Left lobe of liver (tissue), 2 donors: ENCODE measurements at regions not wholly inside any gene's neighbourhood (a gene's known extent, or its start where the extent isn't known, plus 50 kb on each side); places are given as distances from the start of the nearest gene placed in this dataset.
A peak's percentile ranks its signal among the peaks of the same experiment; 100 is the strongest.
"Not testable (repeated sequence)": the region's sequence is repeated elsewhere in the genome, so short reads cannot be mapped to it uniquely, and the experiment has no call there.

Experiments
- ATAC-seq: fragments of 200-7000 bp; cut with Tn5 transposase; one replicate; pipeline ENCODE4 v1.9.1; 2020; ENCODE audit warnings: mild to moderate bottlenecking, moderate library complexity
- DNase-seq: peaks from one replicate; pipeline ENCODE4 v3.0.0-alpha.2; 2020; ENCODE audit warnings: low spot score
- donor health status: DM: no; HTN: no; CAD: no; lungs with moderate emphysema.
- donor health status: DM: no; HTN: yes; CAD: no.

DNA sequence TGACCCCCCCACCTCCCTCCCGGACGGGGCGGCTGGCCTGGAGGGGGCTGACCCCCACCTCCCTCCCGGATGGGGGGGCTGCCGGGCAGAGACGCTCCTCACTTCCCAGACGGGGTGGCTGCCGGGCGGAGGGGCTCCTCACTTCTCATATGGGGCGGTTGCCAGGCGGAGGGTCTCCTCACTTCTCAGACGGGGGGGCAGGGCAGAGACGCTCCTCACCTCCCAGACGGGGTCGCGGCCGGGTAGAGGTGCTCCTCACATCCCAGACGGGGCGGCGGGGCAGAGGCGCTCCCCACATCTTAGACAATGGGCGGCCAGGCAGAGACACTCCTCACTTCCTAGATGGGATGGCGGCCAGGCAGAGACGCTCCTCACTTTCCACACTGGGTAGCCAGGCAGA, 251.9 kb upstream of the PTBP2 start:
- ATAC-seq, DNase-seq: not testable (repeated sequence)

- ATAC-seq: no peak
- no peak for DNase-seq
Observed at GRCh38 chr1:96472471-96472870, 249.1 kb upstream of the PTBP2 start.

DNA sequence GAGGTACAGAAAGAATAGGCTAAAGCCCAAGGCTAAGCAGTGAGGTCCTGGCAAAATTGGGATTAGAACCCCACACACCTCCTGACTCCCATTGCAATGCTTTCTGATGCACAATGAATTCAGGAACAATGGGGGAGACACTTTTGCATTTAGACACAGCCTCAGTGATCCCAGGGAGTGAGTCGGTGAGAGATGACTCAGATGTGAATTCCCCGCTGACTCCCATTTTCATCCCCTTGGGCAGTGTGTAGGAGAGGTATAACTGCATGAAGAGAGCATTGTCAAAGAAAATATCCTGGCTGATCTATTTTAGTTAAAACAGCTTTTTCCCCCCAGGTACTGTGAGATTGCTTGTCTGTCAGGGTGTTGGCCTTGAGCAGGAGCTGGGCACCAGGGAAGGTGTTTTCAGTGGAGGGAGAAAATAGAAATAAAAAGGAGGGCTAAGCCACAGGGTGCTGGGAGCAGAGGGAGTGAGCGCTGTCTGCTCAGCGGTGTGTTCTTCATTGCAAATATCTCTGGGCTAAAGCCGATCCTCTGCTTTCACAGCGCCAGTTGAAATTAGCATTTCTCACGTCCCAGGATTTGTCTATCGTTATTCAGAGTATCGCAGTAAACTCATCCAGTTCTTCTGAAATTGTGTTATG, 247.7 kb upstream of the PTBP2 start:
- DNase-seq (no peak), ATAC-seq (no peak)

DNA sequence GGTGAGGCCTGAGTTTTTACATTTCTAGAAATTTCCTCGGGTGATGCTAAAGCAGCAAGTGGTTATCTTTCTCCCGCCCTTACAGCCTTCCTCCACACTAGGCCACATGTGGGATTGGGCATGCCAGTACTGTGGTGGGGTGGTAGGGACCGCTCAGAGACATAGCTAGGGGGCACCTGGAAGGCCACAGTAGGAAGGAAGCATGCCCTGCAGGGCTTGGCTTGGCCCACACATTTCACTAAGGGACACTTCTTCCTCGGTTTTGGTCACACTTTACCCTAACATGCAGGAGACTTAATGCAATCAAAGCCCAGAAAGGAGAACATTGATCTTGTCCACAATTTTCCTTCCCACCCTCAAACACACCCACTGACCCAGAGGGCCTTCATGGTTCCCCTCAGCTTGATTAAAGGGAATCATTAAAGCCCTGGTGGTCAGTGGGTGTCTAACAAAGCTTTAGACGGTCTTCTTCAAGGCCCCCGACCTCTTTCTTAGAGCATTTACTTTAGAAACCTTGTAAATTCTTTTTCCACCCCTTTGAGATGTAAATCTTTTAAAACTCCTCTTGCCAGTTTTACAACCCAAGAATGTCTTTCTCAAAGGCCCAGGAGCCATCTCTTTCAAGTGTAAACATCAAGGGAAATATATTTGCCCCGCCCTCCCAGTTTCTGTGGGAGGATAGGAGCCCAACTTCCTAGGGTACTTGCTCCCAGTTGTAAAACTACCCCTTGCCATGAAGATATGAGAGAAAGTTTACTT, 246.4 kb upstream of the PTBP2 start:
- DNase-seq (no peak), ATAC-seq (no peak)

DNA sequence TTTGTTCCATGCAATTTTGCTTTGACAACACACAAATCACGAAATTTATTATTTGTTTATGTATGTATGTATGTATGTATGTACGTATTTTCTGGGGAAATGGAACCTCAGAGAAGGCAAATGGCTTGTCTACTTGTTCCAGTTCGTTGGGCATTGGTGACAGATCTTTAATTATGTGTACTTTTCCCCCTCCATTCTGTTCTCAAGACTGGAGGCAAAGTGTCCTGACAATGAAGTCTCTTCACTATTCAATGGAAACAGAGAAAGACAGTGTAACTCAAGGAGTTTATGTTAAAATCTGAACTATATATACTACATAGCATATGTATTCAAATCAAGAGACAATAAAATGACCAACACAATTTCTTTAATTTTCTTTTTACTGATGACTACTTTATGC, 245.7 kb upstream of the PTBP2 start:
- no peak for ATAC-seq
- DNase-seq: no peak

- ATAC-seq (no peak), DNase-seq (no peak)
Observed at GRCh38 chr1:96478228-96478627, 243.4 kb upstream of the PTBP2 start.

- no peak for DNase-seq
- no peak for ATAC-seq
Observed at GRCh38 chr1:96481409-96481808, 240.2 kb upstream of the PTBP2 start.

DNA sequence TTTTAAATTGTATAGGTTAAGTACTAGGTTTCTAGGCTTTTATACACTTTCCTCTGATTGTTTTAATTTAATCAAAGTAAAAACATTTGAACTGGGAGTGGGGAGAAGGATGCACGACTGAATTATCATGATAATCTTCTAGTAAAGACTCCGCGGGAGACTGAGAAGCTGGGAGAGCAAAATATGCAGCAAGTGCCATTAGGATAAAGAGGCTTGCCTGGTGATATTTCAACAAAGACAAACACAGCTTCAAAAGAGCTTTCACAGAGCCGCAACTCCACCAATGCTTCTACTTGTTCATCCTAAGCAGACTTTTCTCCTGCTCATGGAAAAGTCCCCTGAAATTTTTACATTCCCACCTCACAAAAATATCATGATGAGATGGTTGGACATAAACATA, 239.0 kb upstream of the PTBP2 start:
- DNase-seq: no peak
- no peak for ATAC-seq

DNA sequence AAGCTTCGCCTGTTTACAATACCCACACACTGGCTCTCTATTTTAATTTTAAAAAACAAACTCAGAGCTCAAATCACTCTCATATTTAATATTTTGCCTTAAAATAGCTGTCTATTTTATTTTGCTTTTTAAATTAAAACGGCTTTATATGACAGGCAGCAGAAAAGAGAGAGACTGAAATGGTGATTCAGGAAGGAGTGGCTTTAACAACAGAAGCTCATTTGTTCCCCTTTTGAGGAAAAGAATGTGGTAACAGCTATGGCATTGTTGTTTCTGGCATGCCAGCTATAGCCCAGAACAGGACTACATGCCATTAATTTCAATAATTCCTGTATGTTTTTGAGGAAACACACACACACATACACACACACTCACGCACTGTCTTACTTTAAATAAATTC, 234.2 kb upstream of the PTBP2 start:
- no peak for DNase-seq
- no peak for ATAC-seq

DNA sequence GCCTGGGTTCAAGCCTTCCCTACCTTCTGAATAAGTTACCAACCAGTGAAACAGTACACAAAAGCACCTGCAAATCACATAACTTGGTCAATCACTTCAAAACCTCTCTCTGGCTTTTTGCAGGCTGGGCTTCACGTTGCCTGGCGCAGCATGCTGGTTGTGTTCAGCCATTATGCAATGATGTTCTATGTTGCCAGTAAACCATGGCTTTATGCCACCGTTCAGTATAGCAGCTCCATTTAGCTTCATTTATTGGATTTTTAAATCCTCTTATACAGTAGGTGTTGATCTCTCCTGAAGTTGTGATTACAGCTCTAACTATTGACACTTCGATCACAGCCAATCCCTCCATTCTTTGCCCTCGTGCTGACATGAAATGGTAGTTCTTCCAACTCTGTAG, 233.6 kb upstream of the PTBP2 start:
- ATAC-seq (peak; percentile 91), DNase-seq (peak; percentile 53)

- no peak for ATAC-seq
- DNase-seq: no peak
Observed at GRCh38 chr1:96488777-96489176, 232.8 kb upstream of the PTBP2 start.

GRCh38 chr1:96492236-96492635, 229.3 kb upstream of the PTBP2 start:
- no peak for ATAC-seq
- DNase-seq: no peak

DNA sequence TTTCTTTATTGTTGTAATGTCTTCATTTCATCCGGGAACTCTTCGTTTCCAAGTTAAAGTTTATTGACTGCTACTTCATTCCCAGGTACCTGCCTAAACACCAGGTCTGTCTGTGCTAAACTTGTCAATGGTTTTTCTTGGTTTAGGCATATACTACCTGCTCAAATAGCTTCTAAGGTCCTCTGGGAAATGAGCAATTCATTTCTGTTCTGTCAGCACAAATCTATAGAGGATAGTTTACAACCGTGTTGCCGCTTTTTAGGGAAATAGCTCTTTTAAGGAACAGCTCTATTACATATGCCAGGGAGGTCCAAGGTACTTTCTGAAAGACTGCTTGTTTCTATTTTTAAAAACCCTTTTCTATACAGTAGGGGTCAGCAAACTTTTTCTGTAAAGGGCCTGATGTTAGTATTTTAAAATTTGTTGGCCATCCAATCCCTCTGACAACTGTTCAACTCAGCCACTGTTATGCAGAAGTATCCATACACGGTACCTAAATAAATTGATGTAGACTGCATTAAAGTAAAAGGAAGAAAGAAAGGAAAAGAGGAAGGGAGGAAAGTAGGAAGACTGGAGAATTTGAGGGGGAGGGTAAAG, 222.7 kb upstream of the PTBP2 start:
- DNase-seq: no peak
- no peak for ATAC-seq

GRCh38 chr1:96508233-96508632, 213.4 kb upstream of the PTBP2 start:
- no peak for DNase-seq
- ATAC-seq: no peak

DNA sequence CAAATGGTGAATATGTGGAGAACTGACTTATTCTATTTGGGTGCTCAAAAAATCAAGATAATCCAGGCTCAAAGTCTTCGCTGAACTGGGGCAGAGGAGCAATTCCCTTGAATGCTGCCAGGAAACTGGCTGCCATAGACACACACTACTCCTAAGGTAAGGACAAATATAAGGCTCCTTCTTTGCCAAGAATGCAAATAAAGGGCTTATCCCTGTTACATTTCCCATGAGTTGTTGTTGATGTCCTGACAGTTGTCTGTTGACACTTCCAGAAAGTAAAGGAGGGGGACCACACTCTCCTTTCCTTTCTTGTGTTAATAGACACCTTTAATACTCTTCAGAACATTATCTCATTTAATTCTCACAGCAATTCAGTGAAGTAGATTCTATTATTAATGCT, 212.2 kb upstream of the PTBP2 start:
- ATAC-seq (no peak), DNase-seq (no peak)

DNA sequence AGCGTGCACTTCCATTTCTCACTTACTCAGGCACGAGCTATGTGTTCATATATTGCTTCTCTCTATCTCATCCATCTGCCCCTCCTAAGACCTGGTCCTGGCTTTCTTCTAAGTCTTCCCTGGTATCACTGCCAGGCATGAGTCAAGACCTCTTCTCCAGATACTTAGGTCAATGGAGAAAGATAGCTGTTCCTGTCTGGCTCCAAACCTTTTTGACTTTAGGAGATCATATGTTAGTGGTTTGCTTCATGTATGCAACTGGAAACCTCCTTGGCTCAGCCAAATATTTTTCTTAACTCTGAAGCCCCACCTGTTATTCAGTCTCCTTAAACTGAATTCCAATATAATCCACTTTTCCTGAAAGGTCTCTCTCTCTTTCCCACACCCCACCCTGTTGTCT, 211.6 kb upstream of the PTBP2 start:
- ATAC-seq (no peak), DNase-seq (no peak)

- DNase-seq (no peak), ATAC-seq (no peak)
Observed at GRCh38 chr1:96510391-96510790, 211.2 kb upstream of the PTBP2 start.

DNA sequence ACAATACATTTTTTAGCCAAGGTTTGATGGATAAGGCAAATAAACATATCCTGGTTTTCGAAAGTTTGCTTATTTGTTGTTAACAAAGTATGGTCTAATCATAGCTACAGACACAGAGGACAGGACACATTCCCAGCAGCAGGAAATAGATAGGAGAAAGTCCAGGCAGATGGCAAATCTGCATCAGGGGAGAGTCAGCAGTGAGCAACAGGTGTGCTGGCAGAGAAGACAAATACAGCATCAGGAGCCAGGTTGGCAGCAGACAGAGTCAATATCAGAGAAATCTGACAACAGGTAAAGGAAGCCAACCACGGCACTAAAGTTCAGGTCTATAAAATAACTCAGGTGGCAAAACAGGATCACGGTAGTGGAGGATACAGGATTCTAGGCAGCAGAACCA, 210.7 kb upstream of the PTBP2 start:
- ATAC-seq: peak; percentile 21
- no peak for DNase-seq

GRCh38 chr1:96513136-96513535, 208.4 kb upstream of the PTBP2 start:
- ATAC-seq: no peak
- no peak for DNase-seq

DNA sequence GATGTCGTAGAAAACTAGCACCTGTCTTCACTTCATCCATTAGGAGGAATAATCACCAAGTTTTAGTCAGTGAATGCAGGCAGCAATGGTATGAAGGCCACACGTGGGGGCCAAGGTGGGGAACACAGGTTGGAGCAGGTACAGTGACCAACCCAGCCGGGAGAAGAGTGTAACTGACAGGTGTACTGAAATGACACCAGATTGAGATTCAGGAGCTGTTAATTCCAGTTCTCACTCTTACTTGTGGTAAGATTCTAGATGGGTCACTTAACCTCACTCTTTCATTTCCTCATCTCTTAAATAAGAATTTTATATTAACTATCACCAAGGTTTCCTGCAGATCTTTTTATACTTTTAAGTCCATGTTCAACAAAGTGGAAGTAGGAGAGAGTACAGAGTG, 206.2 kb upstream of the PTBP2 start:
- no peak for ATAC-seq

GRCh38 chr1:96515925-96516324, 205.7 kb upstream of the PTBP2 start:
- DNase-seq (no peak), ATAC-seq (no peak)

More for the DNA sequence above, 206.2 kb upstream of the PTBP2 start:
- no peak for DNase-seq

DNA sequence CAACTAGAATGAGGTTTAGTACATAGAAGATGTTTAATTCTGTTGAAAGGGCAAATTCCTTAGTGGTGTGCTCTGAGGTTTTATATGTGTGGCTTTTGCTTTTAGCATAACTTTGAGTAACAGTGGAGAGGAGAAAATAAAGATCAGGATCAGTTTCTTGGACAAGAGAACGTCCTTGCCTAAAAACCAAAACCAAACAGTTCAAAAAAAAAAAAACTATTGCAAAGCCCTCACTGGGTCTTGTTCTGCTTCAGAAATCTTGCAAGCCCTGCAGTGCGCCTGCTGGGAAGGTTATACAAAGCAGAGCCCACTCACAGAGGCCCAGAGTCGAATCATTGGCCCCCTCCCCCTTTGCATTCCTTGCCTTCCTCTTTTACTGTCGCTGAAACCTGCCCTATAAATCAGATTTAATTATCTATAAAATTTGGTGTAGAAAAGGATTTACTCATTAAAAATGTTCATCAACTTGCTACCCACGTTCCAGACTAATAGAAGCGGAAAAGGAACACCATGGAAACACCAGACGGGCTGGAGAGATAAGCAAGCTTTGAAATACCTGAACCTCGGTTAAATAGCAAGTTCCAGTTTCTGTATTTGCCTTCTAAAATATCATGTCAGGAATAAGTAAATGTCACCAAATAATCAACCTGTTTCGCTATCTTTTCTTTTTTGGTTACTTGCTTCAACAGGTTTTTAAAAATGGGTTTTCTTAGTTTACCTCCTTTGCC, 201.6 kb upstream of the PTBP2 start:
- ATAC-seq (no peak), DNase-seq (no peak)
